SU-DHL-6 (cell line): ENCODE measurements at regions not wholly inside any gene's neighbourhood (a gene's known extent, or its start where the extent isn't known, plus 50 kb on each side); places are given as distances from the start of the nearest gene placed in this dataset.

Experiments
- EZH2phosphoT487 ChIP-seq: fragments of 200-600 bp; sonication (generic), shearing (Covaris generic); conservative IDR thresholded peaks from 2 replicates; pipeline ENCODE4 v1.6.1; 2018; ENCODE audit warnings: mild to moderate bottlenecking, antibody characterized with exemption, low read length, moderate library complexity, mixed read lengths
- TF ChIP-seq, protein P1 (sequence below): fragments of 200-600 bp; sonication (generic); IDR thresholded peaks from one replicate; pipeline ENCODE4 v1.5.1; 2017; ENCODE audit warnings: antibody characterized with exemption, mild to moderate bottlenecking, low read length, moderate library complexity; ENCODE audit not compliant: insufficient read depth, poor library complexity, severe bottlenecking

DNA sequence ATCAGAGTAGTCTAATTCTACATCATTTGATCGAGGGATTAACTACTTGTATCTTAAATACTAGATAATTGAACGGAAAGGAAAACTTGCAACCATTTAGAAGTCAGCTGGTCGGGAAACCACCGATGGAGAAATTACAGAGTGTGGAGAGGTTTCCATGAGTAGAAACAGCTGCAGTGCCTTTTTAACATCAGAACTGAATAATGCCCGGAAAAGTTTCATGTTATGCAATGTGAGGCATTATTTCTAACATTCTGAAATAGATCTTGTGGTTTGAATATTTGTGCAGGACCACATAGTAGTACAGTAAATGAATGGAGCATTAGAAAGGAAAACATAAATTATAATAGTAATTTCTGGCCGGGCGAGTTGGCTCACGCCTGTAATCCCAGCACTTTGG is 88.1 kb upstream of the RNF180 start:
- TF ChIP-seq, protein P1, sequence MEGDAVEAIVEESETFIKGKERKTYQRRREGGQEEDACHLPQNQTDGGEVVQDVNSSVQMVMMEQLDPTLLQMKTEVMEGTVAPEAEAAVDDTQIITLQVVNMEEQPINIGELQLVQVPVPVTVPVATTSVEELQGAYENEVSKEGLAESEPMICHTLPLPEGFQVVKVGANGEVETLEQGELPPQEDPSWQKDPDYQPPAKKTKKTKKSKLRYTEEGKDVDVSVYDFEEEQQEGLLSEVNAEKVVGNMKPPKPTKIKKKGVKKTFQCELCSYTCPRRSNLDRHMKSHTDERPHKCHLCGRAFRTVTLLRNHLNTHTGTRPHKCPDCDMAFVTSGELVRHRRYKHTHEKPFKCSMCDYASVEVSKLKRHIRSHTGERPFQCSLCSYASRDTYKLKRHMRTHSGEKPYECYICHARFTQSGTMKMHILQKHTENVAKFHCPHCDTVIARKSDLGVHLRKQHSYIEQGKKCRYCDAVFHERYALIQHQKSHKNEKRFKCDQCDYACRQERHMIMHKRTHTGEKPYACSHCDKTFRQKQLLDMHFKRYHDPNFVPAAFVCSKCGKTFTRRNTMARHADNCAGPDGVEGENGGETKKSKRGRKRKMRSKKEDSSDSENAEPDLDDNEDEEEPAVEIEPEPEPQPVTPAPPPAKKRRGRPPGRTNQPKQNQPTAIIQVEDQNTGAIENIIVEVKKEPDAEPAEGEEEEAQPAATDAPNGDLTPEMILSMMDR = no peak
- TF ChIP-seq EZH2phosphoT487 = no peak
